ENCODE measurements at regions not wholly inside any gene's neighbourhood (a gene's known extent, or its start where the extent isn't known, plus 50 kb on each side); places are given as distances from the start of the nearest gene placed in this dataset.

DNA sequence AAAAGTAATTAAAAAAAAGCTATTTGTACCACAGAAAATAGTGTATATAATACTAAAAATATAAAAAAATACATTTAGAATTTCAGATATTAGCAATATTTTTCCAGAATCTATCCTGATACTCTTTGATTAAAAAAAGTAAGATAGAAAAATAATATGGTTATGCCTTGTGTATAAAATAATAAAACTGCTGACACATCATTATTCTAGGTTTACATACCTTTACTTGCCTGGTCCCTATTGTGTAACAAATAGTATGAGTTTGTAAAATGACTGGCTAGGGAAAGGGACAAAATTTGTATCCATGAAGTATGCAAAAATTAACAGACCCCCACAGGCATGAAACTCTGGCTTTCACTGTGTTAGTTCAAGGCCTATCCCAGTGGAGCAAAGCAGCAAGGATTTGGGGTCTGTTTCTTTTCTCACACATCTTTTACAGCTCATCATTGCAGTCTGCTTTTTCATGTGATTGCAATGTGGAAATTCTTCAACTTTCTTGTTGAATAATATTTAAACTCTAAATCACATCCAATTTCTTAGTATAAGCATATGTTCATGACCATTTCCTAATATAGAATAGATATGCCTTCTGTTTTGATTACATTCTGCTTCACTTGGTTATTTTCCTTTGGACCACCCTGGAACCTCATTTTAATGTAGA is 136.7 kb upstream of the PCDH18 start:
- peak; percentile 53 for DNase-seq

DNA sequence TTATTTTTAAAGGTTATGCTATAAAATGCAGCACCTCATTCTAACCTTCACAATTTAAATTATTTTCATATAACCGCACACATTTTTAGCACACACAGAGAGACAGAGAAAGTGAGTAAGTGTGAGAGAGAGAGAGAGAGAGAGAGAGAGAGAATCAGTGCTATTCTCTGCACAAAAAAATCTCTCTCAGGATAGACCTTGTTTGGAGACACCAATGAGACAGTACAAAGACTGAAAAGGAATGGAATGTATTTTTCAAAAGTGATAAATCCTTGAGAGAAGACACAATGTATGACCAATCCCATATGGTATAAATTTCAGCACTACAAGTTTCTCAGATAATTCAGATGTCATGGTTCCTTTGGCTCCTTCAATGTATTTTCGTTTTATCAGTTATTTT is 132.1 kb upstream of the PCDH18 start:
- peak; percentile 82 for DNase-seq

DNA sequence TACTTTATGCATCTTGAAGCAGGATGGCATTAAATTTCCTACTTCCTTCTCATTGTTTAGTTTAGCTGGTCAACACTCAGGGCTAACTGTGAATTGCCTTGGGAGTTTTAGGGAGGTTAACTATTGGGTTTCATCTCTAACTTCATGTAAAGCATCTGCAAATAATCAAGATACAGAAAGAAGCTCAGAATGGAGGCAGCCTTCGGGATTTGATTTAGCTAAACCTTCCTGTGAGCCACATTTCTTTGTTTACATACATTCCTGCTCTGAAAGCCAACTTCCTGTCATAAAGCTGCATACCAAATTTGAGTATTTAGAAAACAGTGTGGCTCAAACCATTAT is 131.7 kb upstream of the PCDH18 start:
- peak; percentile 94 for DNase-seq

DNA sequence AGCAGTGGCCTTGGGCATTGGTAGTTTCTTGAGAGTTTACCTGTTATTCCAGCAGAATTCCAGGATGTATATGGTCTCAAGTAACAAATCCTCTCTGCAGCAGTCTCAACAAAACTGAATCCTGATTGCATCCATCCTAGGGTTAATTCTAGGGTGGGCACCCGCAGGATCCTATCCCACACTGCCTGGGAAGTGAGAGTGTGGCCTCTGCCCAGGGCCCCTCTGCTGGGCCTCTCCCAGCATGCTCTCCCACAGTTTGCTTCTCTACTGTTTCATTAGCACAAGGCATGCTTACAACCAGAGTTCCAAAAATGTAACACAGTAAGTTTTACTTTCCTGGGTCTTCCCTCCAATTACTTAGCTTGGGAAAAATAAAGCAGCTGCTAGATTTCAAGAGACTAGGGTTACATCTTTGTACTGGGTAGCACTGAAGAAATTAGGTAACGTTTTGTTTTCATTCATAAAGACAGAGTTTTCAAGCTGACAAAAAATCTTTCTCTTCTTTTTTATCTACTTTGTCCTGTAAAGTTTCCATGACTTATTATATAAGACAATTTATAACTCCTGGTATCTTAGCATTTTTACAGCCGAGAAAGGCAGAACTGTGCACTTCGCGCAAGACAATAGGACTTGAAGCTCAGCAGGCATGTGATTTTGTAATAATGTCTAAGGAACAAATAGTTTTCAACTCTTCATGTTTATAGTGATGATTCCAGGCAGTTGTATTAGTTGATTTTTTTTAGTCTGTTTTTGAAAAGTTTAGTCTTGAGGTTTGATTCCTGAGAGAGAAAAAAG is 131.2 kb upstream of the PCDH18 start:
- DNase-seq, result no peak

DNA sequence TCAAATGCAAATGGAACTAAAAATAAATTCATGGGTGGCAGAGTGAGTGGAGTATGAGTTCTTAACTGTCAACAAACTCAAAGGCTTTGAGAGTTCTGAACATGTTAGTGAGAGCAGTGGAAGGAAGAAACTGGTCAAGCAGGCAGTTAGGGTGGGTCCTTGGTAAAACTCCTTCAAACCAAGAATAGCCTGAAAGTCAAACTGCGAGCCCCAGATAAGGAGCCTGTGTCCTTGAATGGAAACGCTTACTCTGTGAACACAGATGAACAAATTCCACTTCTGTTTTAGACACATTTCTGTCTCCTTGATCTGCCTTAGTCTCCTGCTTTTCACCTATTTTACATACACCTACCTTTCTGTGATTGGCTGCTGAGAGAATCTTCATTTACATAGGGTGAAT is 129.4 kb upstream of the PCDH18 start:
- DNase-seq, result no peak

DNA sequence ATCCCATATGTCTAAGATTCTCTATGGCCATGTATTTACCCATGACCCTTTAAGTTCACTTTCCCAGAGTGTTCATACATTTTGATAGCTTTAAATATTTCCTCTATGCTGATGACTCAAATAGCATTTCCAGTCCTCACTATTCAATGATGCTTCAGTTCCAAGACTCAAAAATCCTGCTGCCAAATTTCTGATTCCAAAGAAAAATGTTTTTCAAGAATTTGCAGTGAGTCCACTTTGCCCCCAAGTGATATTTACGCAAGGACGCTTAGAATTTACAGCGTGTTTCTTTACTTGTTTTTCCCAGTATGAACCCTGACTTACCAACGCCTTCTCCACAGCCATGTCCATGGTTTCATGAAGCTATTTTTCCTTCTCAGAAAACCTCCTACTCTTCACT is 127.9 kb upstream of the PCDH18 start:
- DNase-seq, result peak; percentile 19

DNA sequence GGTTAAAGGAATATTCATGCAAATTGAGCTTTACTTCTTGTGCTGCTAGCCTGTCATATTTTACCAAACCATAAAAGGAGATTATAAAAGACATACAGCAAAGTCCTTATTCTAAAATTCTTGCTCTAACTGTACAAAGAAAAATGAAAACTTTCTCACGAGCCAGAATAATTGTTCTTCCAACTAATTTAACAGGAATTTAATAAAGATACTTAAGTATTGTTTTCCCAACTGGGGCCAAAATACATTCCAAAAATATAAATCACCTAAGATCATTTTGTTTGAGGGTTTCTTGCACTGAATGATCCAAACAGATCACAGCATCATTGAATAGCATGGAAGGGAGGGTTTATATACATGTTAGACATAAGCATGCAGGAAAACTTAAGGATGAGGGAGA is 127.1 kb upstream of the PCDH18 start:
- DNase-seq, result peak; percentile 40

DNA sequence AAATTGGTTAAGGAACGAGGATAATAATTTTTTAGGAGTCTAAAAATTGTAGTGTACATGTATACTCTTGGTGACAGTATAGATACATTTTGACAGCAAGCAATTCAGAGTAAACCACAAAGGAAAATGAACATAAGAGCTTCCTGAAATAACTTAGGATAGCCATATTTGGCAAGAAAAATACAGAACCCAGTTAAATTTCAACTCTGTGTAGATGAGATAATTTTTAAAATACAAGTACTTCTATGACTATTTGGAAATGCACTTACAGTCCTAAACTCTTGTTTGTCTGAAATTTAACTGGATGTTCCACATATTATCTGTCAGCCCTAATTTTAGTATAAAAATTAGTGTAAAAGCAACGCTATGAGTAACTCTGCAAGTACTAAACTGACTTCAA is 124.4 kb upstream of the PCDH18 start:
- DNase-seq, result no peak

DNA sequence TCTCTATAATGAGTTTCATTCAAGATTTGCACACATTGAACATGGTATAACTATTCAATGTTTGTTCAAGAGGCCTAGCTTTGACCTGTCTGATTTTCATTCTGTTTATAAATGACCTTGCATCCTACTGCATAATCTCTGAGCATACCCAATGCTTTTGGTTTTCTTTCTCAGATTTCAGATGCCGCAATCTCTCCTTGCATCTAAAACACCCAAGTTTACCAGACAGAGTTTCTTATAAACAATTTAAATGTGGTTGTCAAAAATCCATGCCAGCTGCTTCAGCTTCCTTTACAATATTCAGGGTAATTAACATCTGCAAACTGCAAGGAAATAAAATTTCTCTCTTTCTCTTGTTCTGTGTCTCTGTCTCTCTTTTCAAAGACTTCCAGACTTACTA is 123.0 kb upstream of the PCDH18 start:
- DNase-seq, result no peak

DNA sequence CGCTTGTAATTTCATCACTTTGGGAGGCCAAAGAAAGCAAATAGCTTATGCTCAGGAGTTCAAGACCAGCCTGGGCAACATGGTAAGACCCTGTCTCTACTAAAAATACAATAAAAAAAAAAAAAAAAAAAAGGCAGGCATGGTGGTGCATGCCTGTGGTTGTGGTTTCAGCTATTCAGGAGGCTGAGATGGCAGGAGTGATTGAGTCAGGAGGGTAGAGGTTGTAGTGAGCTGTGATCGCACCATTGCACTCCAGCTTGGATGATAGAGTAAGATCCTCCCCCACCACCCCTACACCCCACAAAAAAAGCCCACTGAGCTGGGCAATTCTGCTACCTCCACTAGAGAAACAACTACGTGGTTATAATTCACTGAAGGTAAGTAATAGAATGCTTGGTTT is 118.8 kb upstream of the PCDH18 start:
- no peak for DNase-seq

DNA sequence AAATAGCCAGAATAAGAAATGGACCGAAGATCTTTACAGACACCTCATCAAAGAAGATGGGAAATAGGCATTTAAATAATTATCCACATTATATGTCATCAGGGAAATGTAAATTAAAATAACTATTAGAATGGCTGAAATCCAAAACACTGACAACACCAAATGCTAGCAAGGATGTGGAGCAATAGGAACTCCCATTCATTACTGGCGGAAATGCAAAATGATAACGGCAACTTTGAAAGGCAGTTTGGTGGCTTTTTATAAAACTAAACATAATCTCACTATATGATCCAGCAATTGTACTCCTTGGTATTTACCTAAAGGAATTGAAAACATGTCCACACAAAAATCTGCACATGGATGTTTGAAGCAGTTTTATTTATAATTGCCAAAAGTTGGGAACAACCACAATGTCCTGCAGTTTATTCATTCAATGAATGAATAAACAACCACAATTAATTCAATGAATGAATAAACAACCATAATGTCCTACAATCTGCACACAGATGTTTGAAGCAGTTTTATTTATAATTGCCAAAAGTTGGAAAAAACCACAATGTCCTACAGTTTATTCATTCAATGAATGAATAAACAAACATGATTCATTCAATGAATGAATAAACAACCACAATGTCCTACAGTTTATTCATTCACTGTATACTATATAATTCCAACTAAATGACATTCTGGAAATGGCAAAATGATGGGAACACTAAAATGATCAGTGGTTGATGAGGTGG is 117.6 kb upstream of the PCDH18 start:
- no peak for DNase-seq

DNA sequence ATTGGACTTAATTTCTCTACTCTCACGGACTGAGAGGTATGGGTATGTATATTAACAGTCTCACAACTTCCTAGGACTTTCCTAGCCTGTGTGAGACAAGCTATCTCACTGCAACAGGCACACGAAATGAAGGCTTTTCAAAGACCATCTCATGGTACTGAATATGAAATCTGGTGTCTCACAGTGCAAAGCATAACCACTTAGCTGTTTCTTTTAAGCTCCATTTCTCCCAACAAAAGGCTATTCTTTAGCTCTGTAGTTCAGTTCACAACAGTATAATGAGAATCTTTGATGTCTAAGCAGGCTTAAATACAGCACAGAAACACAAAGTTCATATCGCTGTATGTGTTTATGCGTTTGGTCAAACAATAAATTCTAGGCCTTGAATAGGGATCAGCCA is 116.2 kb upstream of the PCDH18 start:
- DNase-seq, result no peak

DNA sequence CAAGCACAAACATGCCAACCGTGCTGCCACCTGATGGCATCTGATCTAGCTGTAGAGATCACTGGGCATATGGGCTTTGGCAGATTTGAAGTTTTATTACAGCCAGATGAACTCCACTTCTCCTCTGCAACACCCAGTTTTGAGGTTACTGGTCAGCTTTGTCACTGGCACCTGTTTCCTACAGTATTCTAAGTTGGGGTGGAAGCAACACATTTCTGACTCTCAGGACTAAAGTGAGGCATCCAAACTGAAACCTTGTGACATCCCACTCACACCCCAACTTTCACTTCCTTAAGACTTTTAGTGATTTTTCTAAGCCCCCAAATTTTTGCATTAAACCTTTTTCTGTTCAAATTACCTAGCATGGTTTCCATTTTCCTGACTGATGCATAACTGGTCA is 115.1 kb upstream of the PCDH18 start:
- no peak for DNase-seq

DNA sequence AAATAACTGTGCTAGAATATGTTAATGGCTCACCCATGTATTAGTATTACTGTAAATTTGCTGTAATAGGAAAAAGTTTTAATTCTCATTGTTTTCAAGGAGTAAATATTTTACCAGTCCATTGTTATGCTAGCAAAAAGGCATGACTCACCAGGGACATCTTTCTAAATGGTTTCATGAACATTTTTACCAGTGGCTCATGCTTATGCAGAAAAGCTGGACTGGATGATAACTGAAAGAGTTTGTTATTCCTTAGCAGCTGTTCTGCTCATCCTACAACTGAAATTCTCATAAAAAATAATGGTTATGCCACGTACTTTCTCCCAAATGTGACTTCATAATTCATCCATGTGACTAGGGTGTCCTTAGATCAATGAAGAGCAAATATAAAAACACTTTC is 111.9 kb upstream of the PCDH18 start:
- peak; percentile 11 for DNase-seq

DNA sequence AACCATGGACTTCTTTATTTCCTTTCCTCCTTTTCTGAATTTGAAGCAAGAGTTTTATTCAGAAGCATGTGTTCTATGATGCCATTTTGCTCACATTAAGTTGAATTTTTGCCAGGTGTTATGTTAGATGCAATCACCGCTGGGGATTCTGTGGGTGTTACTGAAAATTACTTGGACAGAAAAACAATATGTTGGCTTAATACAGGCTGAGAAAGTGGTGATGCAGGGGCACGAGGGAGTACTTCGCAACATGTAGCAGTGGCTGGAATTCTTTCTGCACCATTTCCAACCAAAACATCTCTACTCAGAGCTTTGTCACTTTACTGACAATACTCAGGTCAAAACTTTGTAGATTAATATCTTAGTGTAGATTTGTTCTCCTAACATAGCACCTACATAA is 109.2 kb upstream of the PCDH18 start:
- peak; percentile 46 for DNase-seq

DNA sequence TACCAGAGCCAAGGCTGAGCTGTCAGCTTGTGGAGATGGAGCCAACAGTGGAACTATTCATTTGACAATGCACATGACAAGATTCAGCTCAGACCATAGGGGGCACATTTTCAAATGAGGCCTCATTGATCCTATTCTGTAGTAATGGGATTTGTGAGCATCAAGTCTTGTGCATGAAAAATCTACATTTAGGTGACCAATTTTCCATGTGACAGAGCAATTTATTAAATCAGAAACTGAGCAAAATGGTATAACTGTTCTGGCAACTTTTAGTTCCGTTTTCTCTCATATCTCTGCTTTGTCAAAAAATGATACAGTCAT is 108.5 kb upstream of the PCDH18 start:
- DNase-seq, result no peak

DNA sequence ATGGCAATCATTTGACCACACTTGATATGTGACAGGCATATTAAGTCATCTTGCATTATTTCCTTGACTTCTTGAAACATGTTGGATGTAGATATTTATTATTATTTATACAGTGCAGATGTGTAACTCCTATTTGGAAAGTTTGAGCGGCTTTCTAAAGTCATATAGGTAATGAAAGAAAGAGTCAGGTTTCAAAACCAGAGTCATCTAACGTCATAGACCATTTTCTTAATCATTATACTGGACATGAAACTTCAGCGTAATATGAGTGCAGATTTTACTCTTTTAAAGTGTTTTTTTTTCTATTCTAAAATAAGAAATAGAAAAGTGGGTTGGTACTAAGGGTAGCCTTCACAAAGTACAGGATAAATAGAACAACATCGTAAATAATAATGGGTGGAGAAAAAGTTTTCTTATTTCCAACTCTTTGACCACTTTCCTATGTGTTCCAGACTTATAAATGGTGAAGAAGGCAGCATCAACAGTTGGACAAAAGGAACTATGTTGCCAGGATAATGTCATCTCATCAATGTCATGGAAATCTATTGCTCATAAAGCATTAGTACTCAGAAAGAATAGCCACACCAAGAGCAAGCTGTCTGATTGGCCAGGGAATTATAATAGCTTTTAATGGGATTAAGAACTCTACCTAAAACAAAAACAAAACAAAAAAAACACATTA is 108.0 kb upstream of the PCDH18 start:
- DNase-seq, result no peak

DNA sequence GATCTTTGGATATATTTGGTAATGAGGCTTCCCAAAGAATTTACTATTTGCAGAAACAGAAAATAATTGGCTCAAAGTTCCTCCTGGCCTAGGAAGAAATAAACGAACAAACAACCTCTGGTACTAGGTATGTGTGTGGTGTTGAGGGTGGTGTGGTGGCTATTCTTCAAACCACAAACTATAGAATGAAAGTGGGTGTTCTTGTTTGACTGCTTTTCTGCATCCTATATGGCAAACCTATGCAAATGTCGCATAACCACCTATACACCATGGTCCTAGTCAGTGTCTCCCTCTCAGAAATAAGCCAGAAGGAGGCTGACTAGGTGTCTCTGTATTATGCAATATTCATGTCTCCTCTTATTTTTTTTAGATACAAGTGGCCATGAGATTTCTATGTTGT is 106.6 kb upstream of the PCDH18 start:
- DNase-seq, result no peak

DNA sequence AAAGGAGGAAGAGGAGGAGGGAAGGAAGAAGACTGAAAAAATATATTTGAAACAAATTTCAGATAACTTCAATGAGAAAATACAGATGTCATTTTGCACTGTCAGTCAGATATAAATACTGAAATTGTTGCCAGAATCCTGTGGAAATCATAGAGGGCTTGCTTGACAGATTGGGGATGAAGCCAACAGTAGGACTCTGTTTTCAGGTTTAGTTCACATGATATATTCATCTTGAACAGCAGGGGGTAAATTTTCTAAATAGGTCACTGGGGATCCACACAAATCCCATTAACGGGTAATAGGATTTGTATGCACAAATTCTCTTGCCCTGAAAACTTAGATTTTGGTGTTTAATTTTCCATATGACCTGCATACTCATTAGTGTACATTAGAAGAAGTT is 103.3 kb upstream of the PCDH18 start:
- DNase-seq, result no peak

DNA sequence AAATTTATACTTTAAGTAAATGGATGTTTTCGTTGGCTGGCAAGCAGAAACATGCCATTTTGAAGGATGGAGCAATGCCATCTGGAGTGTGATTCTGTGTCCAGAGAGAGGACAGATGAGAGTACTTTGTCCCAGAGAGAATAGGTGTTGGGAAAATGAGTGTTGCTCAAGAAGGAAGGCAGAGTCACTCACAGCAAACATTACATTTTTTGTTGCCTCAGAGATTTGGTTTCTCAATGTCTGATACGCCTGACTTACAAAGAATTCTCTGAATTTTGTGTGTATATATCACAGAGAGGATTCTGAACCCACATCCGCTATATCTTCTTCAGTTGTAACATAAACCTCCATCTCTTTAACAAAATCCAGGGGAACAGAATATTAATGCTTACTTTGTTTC is 102.8 kb upstream of the PCDH18 start:
- DNase-seq, result no peak

DNA sequence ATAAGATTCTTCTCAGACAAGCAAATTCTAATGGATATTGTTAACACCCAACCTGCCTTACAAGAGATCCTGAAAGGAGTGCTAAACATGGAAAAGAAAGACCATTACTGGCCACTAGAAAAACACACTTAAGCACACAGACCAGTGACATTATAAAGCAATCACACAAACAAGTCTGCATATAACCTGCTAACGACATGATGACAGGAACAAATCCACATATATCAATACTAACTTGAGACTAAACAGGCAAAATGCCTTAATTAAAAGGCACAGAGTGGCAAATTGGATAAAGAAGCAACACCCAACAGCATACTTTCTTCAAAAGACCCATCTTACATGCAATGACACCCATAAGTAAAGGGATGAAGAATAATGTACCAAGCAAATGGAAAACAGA is 100.5 kb upstream of the PCDH18 start:
- no peak for DNase-seq

DNA sequence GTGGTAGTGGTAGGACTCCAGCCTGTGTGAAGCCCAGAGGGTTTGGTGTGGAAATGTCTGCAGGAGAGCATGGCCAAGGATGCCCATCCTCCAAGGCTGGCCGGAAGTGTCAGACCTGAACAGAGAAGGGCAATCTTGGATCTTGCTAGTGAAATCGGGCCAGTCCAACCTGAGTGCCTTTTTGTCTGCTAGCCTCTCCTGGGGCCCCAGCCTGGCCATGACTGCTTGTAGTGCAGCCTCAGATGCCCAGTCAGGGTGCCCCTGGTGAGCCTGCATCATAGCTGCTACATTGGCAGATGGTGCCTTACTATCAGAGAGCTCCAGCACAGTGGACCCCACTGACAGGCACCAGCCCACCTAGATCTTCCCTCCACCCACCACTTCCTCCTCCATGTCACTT is 99.3 kb upstream of the PCDH18 start:
- DNase-seq, result no peak

DNA sequence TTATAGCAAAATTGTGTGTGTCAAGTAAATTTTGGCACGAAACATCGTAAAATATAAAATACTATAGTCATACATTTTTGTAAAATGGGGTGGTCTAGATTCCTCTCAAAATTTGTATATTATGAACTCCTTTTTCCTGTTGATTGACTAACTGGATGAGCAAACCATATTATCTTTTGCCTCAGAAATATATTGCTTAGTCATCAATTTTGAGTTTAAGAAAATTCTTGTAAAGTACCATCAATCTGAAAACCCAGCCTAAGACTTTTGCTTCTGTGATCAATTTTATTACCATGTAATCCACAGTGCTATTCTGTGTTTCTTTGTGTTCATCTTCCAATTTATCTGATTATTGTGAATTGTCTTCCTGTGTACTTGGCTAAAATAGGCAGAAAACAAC is 98.0 kb upstream of the PCDH18 start:
- no peak for DNase-seq
